ENCODE measurements at regions not wholly inside any gene's neighbourhood (a gene's known extent, or its start where the extent isn't known, plus 50 kb on each side); places are given as distances from the start of the nearest gene placed in this dataset.

- no peak for TF ChIP-seq CTCF (IDR thresholded peaks at IDR 0.05; ENCODE audit: insufficient read depth, low read length, missing control alignments)
- DNase-seq (ENCODE audit: low read depth, low spot score), result no peak
- ChIA-PET CTCF (no interaction called here), POLR2A (no interaction called here)
- H3K4me3 ChIP-seq (ENCODE audit: low read depth, low read length), result no peak overlapping the region
Observed at GRCh38 chr7:136324073-136324704, 347.0 kb upstream of the MTPN start.

GRCh38 chr7:136312592-136312991 lies 335.4 kb upstream of the MTPN start:
- ChIA-PET POLR2A (no interaction called here), CTCF (no interaction called here)
- no peak for TF ChIP-seq CTCF (IDR thresholded peaks at IDR 0.05; ENCODE audit: insufficient read depth, low read length, missing control alignments)
- DNase-seq (ENCODE audit: low read depth, low spot score), result no peak
- no peak overlapping the region for H3K4me3 ChIP-seq (ENCODE audit: low read depth, low read length)

- ChIA-PET POLR2A (no interaction called here), CTCF (no interaction called here)
- DNase-seq (ENCODE audit: low read depth, low spot score), result no peak
- H3K4me3 ChIP-seq (ENCODE audit: low read depth, low read length), result no peak overlapping the region
- no peak for TF ChIP-seq CTCF (IDR thresholded peaks at IDR 0.05; ENCODE audit: insufficient read depth, low read length, missing control alignments)
Observed at GRCh38 chr7:136309407-136309806, 332.2 kb upstream of the MTPN start.

GRCh38 chr7:136308230-136308629 lies 331.1 kb upstream of the MTPN start:
- ChIA-PET CTCF (no interaction called here), POLR2A (no interaction called here)
- no peak for TF ChIP-seq CTCF (IDR thresholded peaks at IDR 0.05; ENCODE audit: insufficient read depth, low read length, missing control alignments)
- no peak for DNase-seq (ENCODE audit: low read depth, low spot score)
- H3K4me3 ChIP-seq (ENCODE audit: low read depth, low read length), result no peak overlapping the region

- no peak overlapping the region for H3K4me3 ChIP-seq (ENCODE audit: low read depth, low read length)
- DNase-seq (ENCODE audit: low read depth, low spot score), result no peak
- no peak for TF ChIP-seq CTCF (IDR thresholded peaks at IDR 0.05; ENCODE audit: insufficient read depth, low read length, missing control alignments)
- POLR2A ChIA-PET, result no interaction called here
- CTCF ChIA-PET, result no interaction called here
Observed at GRCh38 chr7:136303162-136303561, 326.0 kb upstream of the MTPN start.

GRCh38 chr7:136302049-136302448 lies 324.9 kb upstream of the MTPN start:
- DNase-seq (ENCODE audit: low read depth, low spot score), result no peak
- POLR2A ChIA-PET, result no interaction called here
- CTCF ChIA-PET, result no interaction called here
- H3K4me3 ChIP-seq (ENCODE audit: low read depth, low read length), result no peak overlapping the region
- TF ChIP-seq CTCF (IDR thresholded peaks at IDR 0.05; ENCODE audit: insufficient read depth, low read length, missing control alignments), result no peak
